ENCODE measurements at regions not wholly inside any gene's neighbourhood (a gene's known extent, or its start where the extent isn't known, plus 50 kb on each side); places are given as distances from the start of the nearest gene placed in this dataset.

GRCh38 chr7:10703981-10704380 lies 269.7 kb upstream of the PHF14 start:
- Histone ChIP-seq H2BK12ac (ENCODE audit: insufficient read length, low read depth, low read length) (no peak overlapping the region), H3K18ac (ENCODE audit: insufficient read length, low read depth, low read length) (no peak overlapping the region), H2AK5ac (ENCODE audit: insufficient read length, low read length) (no peak overlapping the region), H2BK20ac (ENCODE audit: low read depth, low read length, poor library complexity, severe bottlenecking) (no peak overlapping the region), H4K20me1 (ENCODE audit: control insufficient read depth, insufficient read depth, insufficient read length) (no peaks in the 10 kb centered on the region), H3K27ac (ENCODE audit: insufficient read length, low read depth, low read length) (no peak overlapping the region), H4K5ac (ENCODE audit: insufficient read length, low read depth, low read length) (no peak overlapping the region), H3K23me2 (ENCODE audit: insufficient read length, low read depth, low read length, poor library complexity, severe bottlenecking) (no peaks in the 10 kb centered on the region), H2BK5ac (ENCODE audit: insufficient read length, low read length) (no peak overlapping the region), H2BK15ac (ENCODE audit: low read depth, low read length) (no peak overlapping the region), H3K9ac (ENCODE audit: extremely low read depth, insufficient read length, low read length) (no peak overlapping the region), H3K27me3 (ENCODE audit: insufficient read depth, low read length) (no peaks in the 10 kb centered on the region), H4K8ac (replicated peaks; ENCODE audit: insufficient read length, low read depth, low read length) (no peak overlapping the region), H2AFZ (ENCODE audit: low read length) (no peak overlapping the region), H3K9me3 (ENCODE audit: control insufficient read depth, low read depth, low read length) (no peaks in the 10 kb centered on the region), H3K4me1 (ENCODE audit: insufficient read depth, low read length) (no peaks in the 10 kb centered on the region), H3K14ac (ENCODE audit: insufficient read depth, low read length) (no peak overlapping the region), H3T11ph (ENCODE audit: low read length) (no peak overlapping the region), H3K23ac (ENCODE audit: insufficient read length, low read depth, low read length) (no peak overlapping the region), H3K79me1 (ENCODE audit: insufficient read depth, low read depth, low read length, poor library complexity, severe bottlenecking) (no peaks in the 10 kb centered on the region), H3K56ac (ENCODE audit: insufficient read length, low read depth, low read length) (no peak overlapping the region), H4K91ac (ENCODE audit: insufficient read length, low read depth, low read length) (no peak overlapping the region), H3K4me2 (ENCODE audit: insufficient read depth, insufficient read length, low read length) (no peak overlapping the region), H2BK120ac (ENCODE audit: low read depth, low read length, poor library complexity, severe bottlenecking) (no peak overlapping the region), H3K79me2 (ENCODE audit: insufficient read depth, low read length) (no peaks in the 10 kb centered on the region), H3K4ac (ENCODE audit: low read depth, low read length) (no peak overlapping the region)
- no peak for DNase-seq
- Mint-ChIP-seq H3K4me3 (no peak overlapping the region), H3K4me1 (peaks cover 0 to 2% of the 10 kb centered on the region in 2 experiments; a peak in 1 of 4 replicates), H3K27ac (no peak overlapping the region), H3K27me3 (ENCODE audit: low read depth) (no peaks in the 10 kb centered on the region), H3K36me3 (ENCODE audit: insufficient read depth in 1 of 3, low read depth in 3 of 3) (peaks cover 0 to 9% (median 7%) of the 10 kb centered on the region in 3 experiments; a peak in 4 of 7 replicates), H3K9me3 (peaks cover 14% of the 10 kb centered on the region in 2 experiments; a peak in 4 of 5 replicates)
- no CpG with 5 or more reads among the region's 1 CpG for WGBS (ENCODE audit: extremely low coverage, insufficient read length, low lambda C conversion rate)
- no peak for TF ChIP-seq CTCF (conservative IDR thresholded peaks at IDR 0.05)

Data from H9 (cell line).